Ishikawa (cell line): ENCODE measurements at regions not wholly inside any gene's neighbourhood (a gene's known extent, or its start where the extent isn't known, plus 50 kb on each side); places are given as distances from the start of the nearest gene placed in this dataset.

Source experiments
- CEBPB ChIP-seq: IDR thresholded peaks from 2 replicates; pipeline ENCODE4 v1.6.1; 2012
- CREB1 ChIP-seq: IDR thresholded peaks from 2 replicates; pipeline ENCODE4 v1.6.1; 2012; ENCODE audit warnings: low read depth
- EGR1 ChIP-seq: IDR thresholded peaks from 2 replicates; pipeline ENCODE4 v1.6.1; 2012
- EP300 ChIP-seq: IDR thresholded peaks from 2 replicates; pipeline ENCODE4 v1.6.1; 2012; ENCODE audit warnings: borderline replicate concordance
- FOXM1 ChIP-seq: IDR thresholded peaks from 2 replicates; pipeline ENCODE4 v1.6.1; 2012; ENCODE audit warnings: low read depth, borderline replicate concordance
- MAX ChIP-seq: IDR thresholded peaks from 2 replicates; pipeline ENCODE4 v1.6.1; 2012
- NFIC ChIP-seq: IDR thresholded peaks from 2 replicates; pipeline ENCODE4 v1.6.1; 2012
- RAD21 ChIP-seq: IDR thresholded peaks from 2 replicates; pipeline ENCODE4 v1.6.1; 2012; ENCODE audit warnings: low read depth
- TAF1 ChIP-seq: IDR thresholded peaks from 2 replicates; pipeline ENCODE4 v1.6.1; 2012; ENCODE audit warnings: low read depth, mild to moderate bottlenecking
- TCF12 ChIP-seq: IDR thresholded peaks from 2 replicates; pipeline ENCODE4 v1.6.1; 2012; ENCODE audit warnings: low read depth
- TEAD4 ChIP-seq: IDR thresholded peaks from 2 replicates; pipeline ENCODE4 v1.6.1; 2012
- YY1 ChIP-seq: IDR thresholded peaks from 2 replicates; pipeline ENCODE4 v1.6.1; 2012; ENCODE audit warnings: low read depth
- ZBTB7A ChIP-seq: IDR thresholded peaks from 2 replicates; pipeline ENCODE4 v1.6.1; 2012; ENCODE audit warnings: low read depth
- TF ChIP-seq, protein P1 (sequence below): IDR thresholded peaks from 2 replicates; pipeline ENCODE4 v1.6.1; 2012
- TF ChIP-seq, protein P2 (sequence below): IDR thresholded peaks from 2 replicates; pipeline ENCODE4 v1.6.1; 2012; ENCODE audit warnings: low read depth, mild to moderate bottlenecking

DNA sequence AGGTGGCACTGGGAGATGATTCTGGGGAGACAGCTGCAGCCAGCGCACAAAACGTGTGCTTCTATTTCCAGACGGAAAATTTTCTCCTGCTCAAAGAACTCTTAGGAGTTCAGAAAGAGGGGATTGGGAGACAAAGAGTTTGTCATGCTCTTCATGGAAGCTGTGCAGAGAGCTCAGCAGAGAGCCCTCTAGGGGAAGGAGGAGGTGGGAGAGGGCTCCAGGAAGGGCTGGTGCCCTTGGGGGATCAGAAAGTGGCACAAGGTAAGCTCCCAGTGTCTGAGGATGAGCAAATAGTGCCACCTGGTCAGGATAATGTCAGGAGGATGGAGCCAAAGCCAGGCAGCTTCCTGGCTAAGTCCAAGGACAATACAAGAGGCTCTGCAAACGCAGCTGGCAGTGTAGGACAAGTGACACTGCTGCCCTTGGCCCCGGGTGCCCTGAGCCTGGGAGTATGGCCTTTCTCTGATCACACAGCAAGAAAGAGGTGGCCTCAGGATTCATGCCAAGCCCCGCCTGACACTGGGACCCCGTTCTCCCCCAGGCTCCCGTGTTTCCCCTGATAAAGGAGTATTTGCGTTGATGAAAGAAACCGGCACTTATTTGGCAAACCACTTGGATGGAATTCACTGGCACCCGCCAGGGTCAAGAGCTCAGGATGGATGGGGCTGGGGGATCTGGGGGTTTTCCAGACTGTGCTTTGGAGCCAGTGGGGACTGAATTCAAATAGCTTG, 254.0 kb downstream of the PTPRU start:
- TF ChIP-seq CEBPB (no peak), TCF12 (no peak), CREB1 (no peak), EGR1 (no peak), TEAD4 (no peak), NFIC (no peak), FOXM1 (no peak), RAD21 (no peak), YY1 (no peak), ZBTB7A (no peak), MAX (no peak), TAF1 (no peak)
- TF ChIP-seq, protein P1, sequence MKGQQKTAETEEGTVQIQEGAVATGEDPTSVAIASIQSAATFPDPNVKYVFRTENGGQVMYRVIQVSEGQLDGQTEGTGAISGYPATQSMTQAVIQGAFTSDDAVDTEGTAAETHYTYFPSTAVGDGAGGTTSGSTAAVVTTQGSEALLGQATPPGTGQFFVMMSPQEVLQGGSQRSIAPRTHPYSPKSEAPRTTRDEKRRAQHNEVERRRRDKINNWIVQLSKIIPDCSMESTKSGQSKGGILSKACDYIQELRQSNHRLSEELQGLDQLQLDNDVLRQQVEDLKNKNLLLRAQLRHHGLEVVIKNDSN, result no peak
- TF ChIP-seq, protein P2, sequence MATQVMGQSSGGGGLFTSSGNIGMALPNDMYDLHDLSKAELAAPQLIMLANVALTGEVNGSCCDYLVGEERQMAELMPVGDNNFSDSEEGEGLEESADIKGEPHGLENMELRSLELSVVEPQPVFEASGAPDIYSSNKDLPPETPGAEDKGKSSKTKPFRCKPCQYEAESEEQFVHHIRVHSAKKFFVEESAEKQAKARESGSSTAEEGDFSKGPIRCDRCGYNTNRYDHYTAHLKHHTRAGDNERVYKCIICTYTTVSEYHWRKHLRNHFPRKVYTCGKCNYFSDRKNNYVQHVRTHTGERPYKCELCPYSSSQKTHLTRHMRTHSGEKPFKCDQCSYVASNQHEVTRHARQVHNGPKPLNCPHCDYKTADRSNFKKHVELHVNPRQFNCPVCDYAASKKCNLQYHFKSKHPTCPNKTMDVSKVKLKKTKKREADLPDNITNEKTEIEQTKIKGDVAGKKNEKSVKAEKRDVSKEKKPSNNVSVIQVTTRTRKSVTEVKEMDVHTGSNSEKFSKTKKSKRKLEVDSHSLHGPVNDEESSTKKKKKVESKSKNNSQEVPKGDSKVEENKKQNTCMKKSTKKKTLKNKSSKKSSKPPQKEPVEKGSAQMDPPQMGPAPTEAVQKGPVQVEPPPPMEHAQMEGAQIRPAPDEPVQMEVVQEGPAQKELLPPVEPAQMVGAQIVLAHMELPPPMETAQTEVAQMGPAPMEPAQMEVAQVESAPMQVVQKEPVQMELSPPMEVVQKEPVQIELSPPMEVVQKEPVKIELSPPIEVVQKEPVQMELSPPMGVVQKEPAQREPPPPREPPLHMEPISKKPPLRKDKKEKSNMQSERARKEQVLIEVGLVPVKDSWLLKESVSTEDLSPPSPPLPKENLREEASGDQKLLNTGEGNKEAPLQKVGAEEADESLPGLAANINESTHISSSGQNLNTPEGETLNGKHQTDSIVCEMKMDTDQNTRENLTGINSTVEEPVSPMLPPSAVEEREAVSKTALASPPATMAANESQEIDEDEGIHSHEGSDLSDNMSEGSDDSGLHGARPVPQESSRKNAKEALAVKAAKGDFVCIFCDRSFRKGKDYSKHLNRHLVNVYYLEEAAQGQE, result no peak

DNA sequence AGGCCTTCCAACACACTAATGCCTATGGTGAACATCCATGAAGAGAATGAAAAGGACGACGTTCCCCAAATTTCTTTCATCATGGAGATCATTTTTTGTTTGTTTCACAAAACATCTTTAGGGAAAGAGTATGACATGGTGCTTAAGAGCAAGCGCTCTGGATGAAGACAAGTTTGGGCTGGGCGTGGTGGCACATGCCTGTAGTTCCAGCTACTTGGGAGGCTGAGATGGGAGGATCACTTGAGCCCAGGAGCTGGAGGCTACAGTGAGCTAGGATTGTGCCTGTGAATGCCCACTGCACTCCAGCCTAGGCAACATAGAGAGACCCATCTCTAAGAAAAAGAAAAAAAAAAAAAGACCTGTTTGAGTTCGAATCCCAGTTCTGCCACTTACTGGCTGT, 253.1 kb downstream of the PTPRU start:
- TF ChIP-seq FOXM1 (no peak), NFIC (no peak), RAD21 (no peak), MAX (no peak), TAF1 (no peak), ZBTB7A (no peak), TEAD4 (no peak), YY1 (no peak), CREB1 (no peak)
- TF ChIP-seq, protein P2, result no peak
- TF ChIP-seq, protein P1, result no peak

GRCh38 chr1:29488794-29489311, 252.5 kb downstream of the PTPRU start:
- no peak for TF ChIP-seq TAF1
- TF ChIP-seq MAX, result no peak
- TF ChIP-seq RAD21, result no peak
- TF ChIP-seq FOXM1, result no peak
- TF ChIP-seq, protein P2, result no peak
- TF ChIP-seq EGR1, result no peak
- TF ChIP-seq YY1, result no peak
- no peak for TF ChIP-seq CREB1
- TF ChIP-seq CEBPB, result no peak
- no peak for TF ChIP-seq EP300
- no peak for TF ChIP-seq TCF12
- no peak for TF ChIP-seq ZBTB7A
- TF ChIP-seq TEAD4, result no peak
- no peak for TF ChIP-seq NFIC
